ENCODE measurements at regions not wholly inside any gene's neighbourhood (a gene's known extent, or its start where the extent isn't known, plus 50 kb on each side); places are given as distances from the start of the nearest gene placed in this dataset.

GRCh38 chr15:87549860-87550259, 706.7 kb downstream of the NTRK3 start:
- TF ChIP-seq EZH2 (IDR thresholded peaks at IDR 0.05; ENCODE audit: low read depth) = no peak
- TF ChIP-seq CTCF (conservative IDR thresholded peaks at IDR 0.05) = no peak

Measured in PC-9 (cell line).